ENCODE measurements at regions not wholly inside any gene's neighbourhood (a gene's known extent, or its start where the extent isn't known, plus 50 kb on each side); places are given as distances from the start of the nearest gene placed in this dataset.

- Mint-ChIP-seq H3K27ac (no peak overlapping the region), H3K36me3 (ENCODE audit: low read depth) (no peaks in the 10 kb centered on the region), H3K4me1 (no peaks in the 10 kb centered on the region), H3K4me3 (no peak overlapping the region), H3K27me3 (no peaks in the 10 kb centered on the region), H3K9me3 (peaks cover 5% of the 10 kb centered on the region)
- ATAC-seq (replicated peaks): no peak
These were observed 66.9 kb upstream of the ARHGAP20 start for GRCh38 chr11:110779108-110779507.

GRCh38 chr11:110778343-110778742 lies 66.1 kb upstream of the ARHGAP20 start:
- no peaks in the 10 kb centered on the region for H3K27me3 Mint-ChIP-seq
- no peak for ATAC-seq (replicated peaks)
- H3K36me3 Mint-ChIP-seq (ENCODE audit: low read depth): no peaks in the 10 kb centered on the region
- no peak overlapping the region for H3K27ac Mint-ChIP-seq
- H3K4me3 Mint-ChIP-seq: no peak overlapping the region
- H3K9me3 Mint-ChIP-seq: peaks cover 5% of the 10 kb centered on the region
- H3K4me1 Mint-ChIP-seq: no peaks in the 10 kb centered on the region

- ATAC-seq (replicated peaks): no peak
- Mint-ChIP-seq H3K4me1 (no peaks in the 10 kb centered on the region), H3K27ac (no peak overlapping the region), H3K27me3 (no peaks in the 10 kb centered on the region), H3K36me3 (ENCODE audit: low read depth) (no peaks in the 10 kb centered on the region), H3K4me3 (no peak overlapping the region), H3K9me3 (peaks cover 5% of the 10 kb centered on the region)
These were observed 65.5 kb upstream of the ARHGAP20 start for GRCh38 chr11:110777775-110778174.

- Mint-ChIP-seq H3K4me3 (no peak overlapping the region), H3K27me3 (no peaks in the 10 kb centered on the region), H3K9me3 (peaks cover 5% of the 10 kb centered on the region), H3K36me3 (ENCODE audit: low read depth) (no peaks in the 10 kb centered on the region), H3K4me1 (no peaks in the 10 kb centered on the region), H3K27ac (no peak overlapping the region)
- no peak for ATAC-seq (replicated peaks)
These were observed 63.8 kb upstream of the ARHGAP20 start for GRCh38 chr11:110776081-110776480.

GRCh38 chr11:110774138-110775014 lies 62.1 kb upstream of the ARHGAP20 start:
- H3K4me1 Mint-ChIP-seq: no peaks in the 10 kb centered on the region
- peaks cover 5% of the 10 kb centered on the region for H3K9me3 Mint-ChIP-seq
- no peak overlapping the region for H3K27ac Mint-ChIP-seq
- no peak for ATAC-seq (replicated peaks)
- no peak overlapping the region for H3K4me3 Mint-ChIP-seq
- H3K36me3 Mint-ChIP-seq (ENCODE audit: low read depth): no peaks in the 10 kb centered on the region
- H3K27me3 Mint-ChIP-seq: no peaks in the 10 kb centered on the region

GRCh38 chr11:110773442-110773841 lies 61.2 kb upstream of the ARHGAP20 start:
- H3K36me3 Mint-ChIP-seq (ENCODE audit: low read depth): no peaks in the 10 kb centered on the region
- no peaks in the 10 kb centered on the region for H3K4me1 Mint-ChIP-seq
- peaks cover 2% of the 10 kb centered on the region for H3K9me3 Mint-ChIP-seq
- ATAC-seq (replicated peaks): no peak
- H3K27me3 Mint-ChIP-seq: no peaks in the 10 kb centered on the region
- no peak overlapping the region for H3K4me3 Mint-ChIP-seq
- no peak overlapping the region for H3K27ac Mint-ChIP-seq

- H3K27ac Mint-ChIP-seq: no peak overlapping the region
- H3K4me3 Mint-ChIP-seq: no peak overlapping the region
- H3K36me3 Mint-ChIP-seq (ENCODE audit: low read depth): no peaks in the 10 kb centered on the region
- peaks cover 3% of the 10 kb centered on the region for H3K27me3 Mint-ChIP-seq
- H3K9me3 Mint-ChIP-seq: no peaks in the 10 kb centered on the region
- no peaks in the 10 kb centered on the region for H3K4me1 Mint-ChIP-seq
- no peak for ATAC-seq (replicated peaks)
These were observed 60.6 kb upstream of the ARHGAP20 start for GRCh38 chr11:110772863-110773262.

GRCh38 chr11:110766316-110766715 lies 54.1 kb upstream of the ARHGAP20 start:
- ATAC-seq (replicated peaks): no peak
- no peak overlapping the region for H3K27ac Mint-ChIP-seq
- no peak overlapping the region for H3K4me3 Mint-ChIP-seq
- peaks cover 11% of the 10 kb centered on the region for H3K27me3 Mint-ChIP-seq
- no peaks in the 10 kb centered on the region for H3K9me3 Mint-ChIP-seq
- no peaks in the 10 kb centered on the region for H3K36me3 Mint-ChIP-seq (ENCODE audit: low read depth)
- H3K4me1 Mint-ChIP-seq: no peaks in the 10 kb centered on the region

GRCh38 chr11:110764485-110764884 lies 52.2 kb upstream of the ARHGAP20 start:
- no peak overlapping the region for H3K4me3 Mint-ChIP-seq
- no peaks in the 10 kb centered on the region for H3K4me1 Mint-ChIP-seq
- H3K27ac Mint-ChIP-seq: no peak overlapping the region
- H3K36me3 Mint-ChIP-seq (ENCODE audit: low read depth): no peaks in the 10 kb centered on the region
- ATAC-seq (replicated peaks): no peak
- no peaks in the 10 kb centered on the region for H3K9me3 Mint-ChIP-seq
- peaks cover 11% of the 10 kb centered on the region for H3K27me3 Mint-ChIP-seq

- Mint-ChIP-seq H3K27ac (no peak overlapping the region), H3K4me1 (no peaks in the 10 kb centered on the region)
These were observed 51.2 kb upstream of the ARHGAP20 start for GRCh38 chr11:110763249-110764011.

GRCh38 chr11:110762590-110762989 lies 50.4 kb upstream of the ARHGAP20 start:
- peaks cover 8% of the 10 kb centered on the region for H3K27me3 Mint-ChIP-seq
- ATAC-seq (replicated peaks): no peak
- H3K9me3 Mint-ChIP-seq: no peaks in the 10 kb centered on the region
- H3K4me3 Mint-ChIP-seq: no peak overlapping the region
- H3K4me1 Mint-ChIP-seq: no peaks in the 10 kb centered on the region
- H3K27ac Mint-ChIP-seq: no peak overlapping the region
- no peaks in the 10 kb centered on the region for H3K36me3 Mint-ChIP-seq (ENCODE audit: low read depth)

More at GRCh38 chr11:110763249-110764011, 51.2 kb upstream of the ARHGAP20 start:
- H3K36me3 Mint-ChIP-seq (ENCODE audit: low read depth): no peaks in the 10 kb centered on the region
- ATAC-seq (replicated peaks): no peak
- H3K27me3 Mint-ChIP-seq: peaks cover 11% of the 10 kb centered on the region
- no peaks in the 10 kb centered on the region for H3K9me3 Mint-ChIP-seq
- no peak overlapping the region for H3K4me3 Mint-ChIP-seq
